GM06990 (cell line): ENCODE measurements at regions not wholly inside any gene's neighbourhood (a gene's known extent, or its start where the extent isn't known, plus 50 kb on each side); places are given as distances from the start of the nearest gene placed in this dataset.
"Not testable (repeated sequence)": the region's sequence is repeated elsewhere in the genome, so short reads cannot be mapped to it uniquely, and the experiment has no call there.

Experiments used
- DNase-seq: peaks from one replicate; pipeline ENCODE4 v3.0.0-alpha.2; 2011; ENCODE audit not compliant: insufficient read length; ENCODE audit errors: extremely low read depth
- H3K27me3 ChIP-seq: replicated peaks from 2 replicates; pipeline ENCODE4 v1.6.0; 2011; ENCODE audit warnings: low read length; ENCODE audit not compliant: control insufficient read depth, insufficient read depth
- H3K36me3 ChIP-seq: 2 replicates; pipeline ENCODE4 v1.5.1; 2011; ENCODE audit warnings: low read length; ENCODE audit not compliant: control insufficient read depth, insufficient read depth
- H3K4me3 ChIP-seq: replicated peaks from 2 replicates; pipeline ENCODE4 v1.5.1; 2011; ENCODE audit warnings: low read depth, mild to moderate bottlenecking, control low read depth, low read length
- TF ChIP-seq, protein P1 (sequence below): IDR thresholded peaks from 2 replicates; pipeline ENCODE4 v1.5.1; 2011; ENCODE audit warnings: low read length, control low read depth, mild to moderate bottlenecking, inconsistent platforms; ENCODE audit not compliant: insufficient read depth, poor library complexity, severe bottlenecking

DNA sequence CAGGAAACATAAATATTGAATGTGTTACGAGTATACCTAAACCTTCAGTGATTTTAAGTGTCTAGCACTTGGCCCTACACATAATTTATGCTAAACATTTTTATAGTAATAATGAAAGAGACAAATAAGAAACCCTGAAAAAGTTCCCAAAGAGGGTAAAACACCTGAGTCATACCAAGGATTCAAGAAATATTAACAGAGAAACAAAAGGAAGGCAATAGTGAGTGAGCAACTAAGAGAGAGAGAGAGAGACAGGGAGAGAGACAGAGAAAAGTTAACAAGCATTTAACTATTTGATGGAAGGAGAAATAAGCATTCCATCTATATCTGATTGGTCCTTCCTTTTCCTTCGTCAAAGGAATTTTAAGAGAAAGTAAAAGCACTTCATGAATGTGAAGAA lies 743.6 kb upstream of the POU3F4 start:
- H3K4me3 ChIP-seq: no peak overlapping the region
- TF ChIP-seq, protein P1, sequence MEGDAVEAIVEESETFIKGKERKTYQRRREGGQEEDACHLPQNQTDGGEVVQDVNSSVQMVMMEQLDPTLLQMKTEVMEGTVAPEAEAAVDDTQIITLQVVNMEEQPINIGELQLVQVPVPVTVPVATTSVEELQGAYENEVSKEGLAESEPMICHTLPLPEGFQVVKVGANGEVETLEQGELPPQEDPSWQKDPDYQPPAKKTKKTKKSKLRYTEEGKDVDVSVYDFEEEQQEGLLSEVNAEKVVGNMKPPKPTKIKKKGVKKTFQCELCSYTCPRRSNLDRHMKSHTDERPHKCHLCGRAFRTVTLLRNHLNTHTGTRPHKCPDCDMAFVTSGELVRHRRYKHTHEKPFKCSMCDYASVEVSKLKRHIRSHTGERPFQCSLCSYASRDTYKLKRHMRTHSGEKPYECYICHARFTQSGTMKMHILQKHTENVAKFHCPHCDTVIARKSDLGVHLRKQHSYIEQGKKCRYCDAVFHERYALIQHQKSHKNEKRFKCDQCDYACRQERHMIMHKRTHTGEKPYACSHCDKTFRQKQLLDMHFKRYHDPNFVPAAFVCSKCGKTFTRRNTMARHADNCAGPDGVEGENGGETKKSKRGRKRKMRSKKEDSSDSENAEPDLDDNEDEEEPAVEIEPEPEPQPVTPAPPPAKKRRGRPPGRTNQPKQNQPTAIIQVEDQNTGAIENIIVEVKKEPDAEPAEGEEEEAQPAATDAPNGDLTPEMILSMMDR: no peak
- H3K27me3 ChIP-seq: no peaks in the 10 kb centered on the region
- no peaks in the 10 kb centered on the region for H3K36me3 ChIP-seq
- no peak for DNase-seq

DNA sequence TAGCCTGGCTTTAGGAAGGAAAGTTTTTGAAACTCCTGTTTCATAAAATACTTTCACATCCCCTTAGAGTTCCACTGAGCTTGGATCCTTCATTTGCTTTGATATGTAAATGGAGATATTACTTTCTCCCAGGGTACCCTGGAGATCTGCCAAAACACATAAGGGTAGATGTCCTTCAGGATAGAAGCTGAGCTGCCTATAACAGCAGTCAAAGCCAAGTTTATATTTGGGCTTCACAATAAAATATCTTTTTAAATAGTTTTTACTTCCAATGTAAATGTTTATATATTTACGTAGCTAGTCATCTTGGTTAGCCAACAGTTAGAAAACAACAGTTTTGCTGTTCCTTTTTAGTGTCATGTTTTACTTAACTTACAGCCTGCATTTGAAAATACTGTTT lies 742.3 kb upstream of the POU3F4 start:
- Histone ChIP-seq H3K4me3 (no peak overlapping the region), H3K27me3 (no peaks in the 10 kb centered on the region), H3K36me3 (no peaks in the 10 kb centered on the region)
- TF ChIP-seq, protein P1: no peak
- DNase-seq: no peak

DNA sequence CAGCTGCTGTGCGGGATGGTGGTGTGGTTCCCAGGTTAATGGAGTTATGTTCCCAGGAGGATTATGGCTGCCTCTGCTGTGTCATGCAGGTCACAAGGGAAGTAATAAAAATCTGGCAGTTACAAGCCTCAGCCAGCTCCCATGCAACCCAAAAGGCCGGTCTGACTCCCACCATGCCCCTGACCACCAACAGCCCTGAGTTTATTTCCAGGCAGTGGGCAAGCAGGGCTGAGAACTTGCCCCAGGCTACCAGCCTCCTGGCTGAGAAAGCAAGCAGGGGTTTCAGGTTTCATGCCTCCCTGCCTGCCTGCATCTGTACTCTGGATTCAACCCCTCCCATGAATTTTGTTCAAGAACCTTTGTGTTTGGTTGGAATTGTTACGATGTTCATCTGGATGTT lies 732.7 kb upstream of the POU3F4 start:
- H3K36me3 ChIP-seq: no peaks in the 10 kb centered on the region

DNA sequence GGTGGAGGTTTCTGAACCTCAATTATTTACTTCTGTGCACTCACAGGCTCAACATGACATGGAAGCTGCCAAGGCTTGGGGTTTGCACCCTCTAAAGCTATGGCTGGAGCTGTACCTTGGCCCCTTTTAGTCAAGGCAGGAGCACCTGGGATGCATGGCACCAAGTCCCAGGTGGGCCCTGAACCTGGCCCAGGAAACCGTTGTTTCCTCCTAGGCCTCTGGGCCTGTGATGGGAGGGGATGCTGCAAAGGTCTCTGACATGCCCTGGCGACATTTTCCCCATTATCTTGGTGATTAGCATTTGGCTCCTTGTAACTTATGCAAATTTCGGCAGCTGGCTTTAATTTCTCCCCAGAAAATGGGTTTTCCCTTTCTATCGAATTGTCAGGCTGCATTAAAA lies 726.1 kb upstream of the POU3F4 start:
- no peaks in the 10 kb centered on the region for H3K36me3 ChIP-seq
- H3K27me3 ChIP-seq: no peaks in the 10 kb centered on the region
- DNase-seq: no peak
- H3K4me3 ChIP-seq: no peak overlapping the region
- TF ChIP-seq, protein P1: no peak

More for the DNA sequence above, 732.7 kb upstream of the POU3F4 start:
- Histone ChIP-seq H3K4me3 (no peak overlapping the region), H3K27me3 (no peaks in the 10 kb centered on the region)
- TF ChIP-seq, protein P1: no peak
- no peak for DNase-seq

DNA sequence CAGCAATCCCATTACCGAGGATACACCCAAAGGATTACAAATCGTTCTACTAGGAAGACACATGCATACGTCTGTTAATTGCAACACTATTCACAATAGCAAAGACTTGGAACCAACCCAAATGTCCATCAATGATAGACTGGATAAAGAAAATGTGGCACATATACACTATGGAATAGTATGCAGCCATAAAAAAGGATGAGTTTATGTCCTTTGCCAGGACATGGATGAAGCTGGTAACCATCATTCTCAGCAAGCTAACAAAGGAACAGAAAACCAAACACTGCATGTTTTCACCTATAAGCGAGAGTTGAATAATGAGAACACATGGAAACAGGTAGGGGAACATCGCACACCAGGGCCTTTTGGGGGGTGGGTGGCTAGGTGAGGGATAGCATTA lies 695.2 kb upstream of the POU3F4 start:
- not testable (repeated sequence) for H3K27me3 ChIP-seq, H3K4me3 ChIP-seq, H3K36me3 ChIP-seq, DNase-seq

DNA sequence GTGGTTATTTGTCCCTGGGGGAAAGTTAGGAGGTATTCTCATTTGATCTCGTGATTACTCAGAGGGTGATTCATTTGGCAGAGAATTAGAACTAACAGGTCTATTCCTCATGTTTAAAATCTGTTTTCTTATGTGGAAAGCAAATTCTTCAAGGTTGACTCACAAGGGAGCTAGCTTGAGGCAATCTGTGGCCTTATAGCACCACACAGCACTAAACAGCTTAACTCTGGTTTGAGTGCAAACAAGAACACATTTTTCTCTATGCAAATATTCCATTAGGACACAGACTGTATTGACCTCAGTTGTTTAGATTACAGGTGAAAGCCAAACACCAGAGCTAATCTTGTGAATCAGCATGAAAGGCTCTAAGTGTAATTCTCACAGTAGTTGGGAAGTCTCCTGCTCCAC lies 694.4 kb upstream of the POU3F4 start:
- no peaks in the 10 kb centered on the region for H3K36me3 ChIP-seq
- DNase-seq: no peak
- TF ChIP-seq, protein P1: no peak
- no peak overlapping the region for H3K4me3 ChIP-seq
- H3K27me3 ChIP-seq: no peaks in the 10 kb centered on the region
